MM.1S (cell line): ENCODE measurements at regions not wholly inside any gene's neighbourhood (a gene's known extent, or its start where the extent isn't known, plus 50 kb on each side); places are given as distances from the start of the nearest gene placed in this dataset.

Source experiments
- DNase-seq: peaks from one replicate; pipeline ENCODE4 v3.0.0-alpha.2; 2015
- H2AFZ ChIP-seq: fragments of 300-600 bp; sonication (generic); 2 replicates; pipeline ENCODE4 v1.6.0; 2016; ENCODE audit warnings: antibody characterized with exemption, low read length
- H3F3A ChIP-seq: fragments of 300-600 bp; sonication (generic); 2 replicates; pipeline ENCODE4 v1.6.1; 2016; ENCODE audit warnings: mild to moderate bottlenecking, antibody characterized with exemption, low read length, moderate library complexity, mixed read lengths; ENCODE audit not compliant: insufficient read depth
- H3K27ac ChIP-seq: fragments of 300-600 bp; sonication (generic); 2 replicates; pipeline ENCODE4 v1.5.1; 2016; ENCODE audit warnings: mild to moderate bottlenecking, low read length
- H3K27me3 ChIP-seq: fragments of 300-600 bp; sonication (generic); replicated peaks from 2 replicates; pipeline ENCODE4 v1.6.0; 2016; ENCODE audit warnings: low read length; ENCODE audit not compliant: insufficient read depth
- H3K36me3 ChIP-seq: fragments of 300-600 bp; sonication (generic); replicated peaks from 2 replicates; pipeline ENCODE4 v1.6.1; 2016; ENCODE audit warnings: mild to moderate bottlenecking, low read length, mixed read lengths; ENCODE audit not compliant: insufficient read depth
- H3K4me1 ChIP-seq: fragments of 300-600 bp; sonication (generic); 2 replicates; pipeline ENCODE4 v1.6.1; 2016; ENCODE audit warnings: low read length, mixed read lengths
- H3K4me2 ChIP-seq: fragments of 300-600 bp; sonication (generic); 2 replicates; pipeline ENCODE4 v1.6.0; 2016; ENCODE audit warnings: low read depth, low read length
- H3K4me3 ChIP-seq: fragments of 300-600 bp; sonication (generic); 2 replicates; pipeline ENCODE4 v1.5.1; 2016; ENCODE audit warnings: low read length, mixed read lengths
- H3K79me2 ChIP-seq: fragments of 300-600 bp; sonication (generic); 2 replicates; pipeline ENCODE4 v1.6.1; 2016; ENCODE audit warnings: mixed run types, low read length, mixed read lengths
- H3K9ac ChIP-seq: fragments of 300-600 bp; sonication (generic); 2 replicates; pipeline ENCODE4 v1.6.1; 2016; ENCODE audit warnings: low read length, mixed read lengths
- H3K9me2 ChIP-seq: fragments of 300-600 bp; sonication (generic); replicated peaks from 2 replicates; pipeline ENCODE4 v1.6.1; 2016; ENCODE audit warnings: mild to moderate bottlenecking, low read length, mixed read lengths; ENCODE audit not compliant: insufficient read depth
- H3K9me3 ChIP-seq: fragments of 300-600 bp; sonication (generic); replicated peaks from 2 replicates; pipeline ENCODE4 v1.6.1; 2016; ENCODE audit warnings: mild to moderate bottlenecking, low read length, mixed read lengths; ENCODE audit not compliant: insufficient read depth
- H4K20me1 ChIP-seq: fragments of 300-600 bp; sonication (generic); 2 replicates; pipeline ENCODE4 v1.6.1; 2016; ENCODE audit warnings: mild to moderate bottlenecking, low read length, moderate library complexity, mixed read lengths; ENCODE audit not compliant: insufficient read depth
- EZH2 ChIP-seq: fragments of 300-600 bp; sonication (generic); optimal IDR thresholded peaks from 2 replicates; pipeline ENCODE3; 2017; ENCODE audit warnings: low read depth, mild to moderate bottlenecking, antibody characterized with exemption, low read length, mixed read lengths
- EZH2phosphoT487 ChIP-seq: fragments of 300-600 bp; sonication (generic); IDR thresholded peaks from 2 replicates; pipeline ENCODE4 v1.6.1; 2018; ENCODE audit warnings: antibody characterized with exemption, low read length
- TF ChIP-seq, protein P1 (sequence below): fragments of 300-600 bp; sonication (generic); IDR thresholded peaks from 2 replicates; pipeline ENCODE4 v1.5.1; 2016; ENCODE audit warnings: antibody characterized with exemption, low read length, mixed read lengths

DNA sequence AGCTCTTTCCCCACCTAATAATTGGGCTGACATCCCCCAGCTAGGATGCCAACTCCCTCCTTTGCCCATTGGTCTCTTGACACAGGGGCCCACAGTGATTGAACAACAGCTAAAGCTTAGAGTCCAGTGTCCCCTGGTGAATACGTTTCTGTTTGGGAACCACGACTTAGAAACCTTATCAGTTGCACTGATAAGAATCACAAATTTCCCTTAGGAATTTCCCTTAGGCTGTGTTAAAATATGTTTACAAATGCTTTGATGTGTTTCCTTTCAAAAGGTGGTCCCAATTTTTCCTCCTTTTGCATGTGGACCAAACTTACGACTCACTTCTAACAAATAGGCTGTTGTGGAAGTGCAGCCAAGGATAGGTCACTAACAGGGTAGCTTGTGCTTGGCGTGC is 126.0 kb upstream of the INHBA start:
- TF ChIP-seq EZH2phosphoT487 (no peak), EZH2 (no peak)
- TF ChIP-seq, protein P1, sequence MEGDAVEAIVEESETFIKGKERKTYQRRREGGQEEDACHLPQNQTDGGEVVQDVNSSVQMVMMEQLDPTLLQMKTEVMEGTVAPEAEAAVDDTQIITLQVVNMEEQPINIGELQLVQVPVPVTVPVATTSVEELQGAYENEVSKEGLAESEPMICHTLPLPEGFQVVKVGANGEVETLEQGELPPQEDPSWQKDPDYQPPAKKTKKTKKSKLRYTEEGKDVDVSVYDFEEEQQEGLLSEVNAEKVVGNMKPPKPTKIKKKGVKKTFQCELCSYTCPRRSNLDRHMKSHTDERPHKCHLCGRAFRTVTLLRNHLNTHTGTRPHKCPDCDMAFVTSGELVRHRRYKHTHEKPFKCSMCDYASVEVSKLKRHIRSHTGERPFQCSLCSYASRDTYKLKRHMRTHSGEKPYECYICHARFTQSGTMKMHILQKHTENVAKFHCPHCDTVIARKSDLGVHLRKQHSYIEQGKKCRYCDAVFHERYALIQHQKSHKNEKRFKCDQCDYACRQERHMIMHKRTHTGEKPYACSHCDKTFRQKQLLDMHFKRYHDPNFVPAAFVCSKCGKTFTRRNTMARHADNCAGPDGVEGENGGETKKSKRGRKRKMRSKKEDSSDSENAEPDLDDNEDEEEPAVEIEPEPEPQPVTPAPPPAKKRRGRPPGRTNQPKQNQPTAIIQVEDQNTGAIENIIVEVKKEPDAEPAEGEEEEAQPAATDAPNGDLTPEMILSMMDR = no peak
- Histone ChIP-seq H3K36me3 (no peaks in the 10 kb centered on the region), H3K4me2 (no peak overlapping the region), H3K27ac (no peak overlapping the region), H3K4me1 (no peaks in the 10 kb centered on the region), H3K27me3 (no peaks in the 10 kb centered on the region), H3K79me2 (no peaks in the 10 kb centered on the region), H3K9me2 (no peaks in the 10 kb centered on the region), H3F3A (no peaks in the 10 kb centered on the region), H3K9ac (no peak overlapping the region), H3K4me3 (no peak overlapping the region), H2AFZ (no peak overlapping the region), H3K9me3 (no peaks in the 10 kb centered on the region), H4K20me1 (no peaks in the 10 kb centered on the region)
- DNase-seq = no peak

DNA sequence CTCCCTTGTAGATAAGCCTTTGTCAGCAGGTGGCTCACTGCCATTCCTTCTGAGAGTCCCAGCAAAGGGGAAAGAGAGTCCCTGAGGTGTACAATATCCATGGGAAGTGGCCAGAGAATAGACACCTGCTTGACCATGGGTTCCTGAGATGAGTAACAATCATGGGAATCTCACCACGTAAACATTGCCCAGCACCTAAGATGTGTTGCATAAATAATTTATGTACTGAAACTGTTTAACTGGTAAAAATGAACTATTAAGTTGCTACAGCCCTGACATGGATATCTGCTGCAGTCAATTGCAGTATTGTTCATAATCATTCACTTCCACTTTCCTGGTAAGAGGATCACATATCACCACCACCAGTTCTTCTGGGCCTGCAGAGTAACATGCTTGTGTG is 123.8 kb upstream of the INHBA start:
- H3K4me2 ChIP-seq = no peak overlapping the region
- no peaks in the 10 kb centered on the region for H3F3A ChIP-seq
- no peaks in the 10 kb centered on the region for H3K79me2 ChIP-seq
- DNase-seq = no peak
- no peaks in the 10 kb centered on the region for H4K20me1 ChIP-seq
- H3K9me3 ChIP-seq = no peaks in the 10 kb centered on the region
- H3K27ac ChIP-seq = no peak overlapping the region
- TF ChIP-seq, protein P1 = no peak
- TF ChIP-seq EZH2phosphoT487 = no peak
- no peak for TF ChIP-seq EZH2
- no peaks in the 10 kb centered on the region for H3K36me3 ChIP-seq
- no peaks in the 10 kb centered on the region for H3K27me3 ChIP-seq
- H3K9ac ChIP-seq = no peak overlapping the region
- no peak overlapping the region for H2AFZ ChIP-seq
- H3K9me2 ChIP-seq = no peaks in the 10 kb centered on the region
- H3K4me1 ChIP-seq = no peaks in the 10 kb centered on the region
- no peak overlapping the region for H3K4me3 ChIP-seq

DNA sequence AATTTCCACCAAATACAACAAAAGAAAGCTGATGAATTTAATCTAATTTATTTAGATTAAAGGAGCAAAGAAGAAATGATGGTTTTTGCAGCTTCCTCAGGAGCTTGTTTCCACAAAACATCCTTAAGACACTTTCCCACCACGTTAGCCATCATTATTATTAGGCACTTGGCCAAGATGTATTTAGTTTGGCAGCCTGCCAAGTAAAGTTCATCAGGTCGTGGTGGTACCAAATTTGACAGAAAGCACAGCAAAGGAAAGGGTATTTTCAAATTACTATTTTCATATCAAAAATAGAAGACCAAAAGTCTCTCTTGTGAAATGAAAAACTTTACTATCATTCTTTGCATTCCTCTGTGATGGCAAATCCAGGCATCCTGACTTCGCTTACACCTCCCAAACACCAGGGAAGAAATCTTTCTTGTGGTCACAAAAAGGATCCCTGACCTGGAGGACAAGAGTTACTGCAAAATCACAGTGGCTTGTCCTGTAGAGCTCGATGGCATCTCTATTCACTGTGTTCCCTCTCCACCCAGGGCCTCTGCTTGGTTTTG is 123.1 kb upstream of the INHBA start:
- no peak overlapping the region for H3K4me2 ChIP-seq

More for the DNA sequence above, 123.1 kb upstream of the INHBA start:
- Histone ChIP-seq H3K79me2 (no peaks in the 10 kb centered on the region), H3K9me2 (no peaks in the 10 kb centered on the region), H3K9ac (no peak overlapping the region), H3F3A (no peaks in the 10 kb centered on the region), H2AFZ (no peak overlapping the region), H3K27ac (no peak overlapping the region), H4K20me1 (no peaks in the 10 kb centered on the region), H3K4me1 (no peaks in the 10 kb centered on the region), H3K9me3 (no peaks in the 10 kb centered on the region), H3K36me3 (no peaks in the 10 kb centered on the region), H3K4me3 (no peak overlapping the region), H3K27me3 (no peaks in the 10 kb centered on the region)
- TF ChIP-seq, protein P1 = no peak
- TF ChIP-seq EZH2 = no peak
- TF ChIP-seq EZH2phosphoT487 = no peak
- DNase-seq = peak; percentile 39
